ENCODE measurements at regions not wholly inside any gene's neighbourhood (a gene's known extent, or its start where the extent isn't known, plus 50 kb on each side); places are given as distances from the start of the nearest gene placed in this dataset.

DNA sequence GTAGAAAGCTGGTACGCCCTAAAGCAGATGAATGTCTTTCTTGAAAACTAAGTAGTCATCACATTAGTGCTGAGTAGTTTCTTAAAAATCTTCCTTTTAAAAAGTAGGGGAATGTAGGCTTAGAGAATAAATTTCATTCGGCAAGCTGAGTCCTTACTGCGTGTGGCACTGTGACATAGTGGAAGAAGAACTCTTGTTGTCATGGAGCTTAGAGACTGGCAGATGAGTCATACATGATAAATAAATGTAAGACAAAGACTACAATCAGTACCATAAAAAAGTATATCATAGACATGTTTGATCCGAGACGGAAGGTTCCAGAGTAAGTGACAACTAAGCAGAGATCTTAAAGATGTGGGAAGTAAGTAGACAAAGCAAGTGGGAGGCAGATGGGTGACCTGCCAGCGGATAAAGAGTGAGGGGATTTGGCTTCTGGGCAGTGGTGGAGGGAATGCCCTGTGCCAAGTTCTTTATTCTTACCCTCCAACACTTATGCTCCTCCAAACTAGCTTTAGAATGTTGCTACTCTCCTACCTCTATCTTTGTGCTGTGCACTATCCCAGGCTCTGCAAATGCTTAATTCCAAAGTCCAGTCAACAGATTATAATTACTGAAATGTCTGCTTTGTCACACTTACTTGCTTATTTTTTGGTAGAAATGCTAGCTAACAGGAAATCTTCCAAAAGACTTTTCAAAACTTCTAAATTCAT is 608.5 kb upstream of the USP24 start:
- H3K4me3 ChIP-seq (ENCODE audit: low read length) = no peak overlapping the region
- H3K36me3 Mint-ChIP-seq (ENCODE audit: low read depth) = no peaks in the 10 kb centered on the region
- no peaks in the 10 kb centered on the region for H3K9me3 Mint-ChIP-seq
- peaks cover 10% of the 10 kb centered on the region for H3K27me3 ChIP-seq (ENCODE audit: control insufficient read depth, insufficient read depth, low read length, poor library complexity, severe bottlenecking)
- no peak overlapping the region for H3K27ac ChIP-seq (ENCODE audit: low read depth, low read length)
- TF ChIP-seq, protein P1, sequence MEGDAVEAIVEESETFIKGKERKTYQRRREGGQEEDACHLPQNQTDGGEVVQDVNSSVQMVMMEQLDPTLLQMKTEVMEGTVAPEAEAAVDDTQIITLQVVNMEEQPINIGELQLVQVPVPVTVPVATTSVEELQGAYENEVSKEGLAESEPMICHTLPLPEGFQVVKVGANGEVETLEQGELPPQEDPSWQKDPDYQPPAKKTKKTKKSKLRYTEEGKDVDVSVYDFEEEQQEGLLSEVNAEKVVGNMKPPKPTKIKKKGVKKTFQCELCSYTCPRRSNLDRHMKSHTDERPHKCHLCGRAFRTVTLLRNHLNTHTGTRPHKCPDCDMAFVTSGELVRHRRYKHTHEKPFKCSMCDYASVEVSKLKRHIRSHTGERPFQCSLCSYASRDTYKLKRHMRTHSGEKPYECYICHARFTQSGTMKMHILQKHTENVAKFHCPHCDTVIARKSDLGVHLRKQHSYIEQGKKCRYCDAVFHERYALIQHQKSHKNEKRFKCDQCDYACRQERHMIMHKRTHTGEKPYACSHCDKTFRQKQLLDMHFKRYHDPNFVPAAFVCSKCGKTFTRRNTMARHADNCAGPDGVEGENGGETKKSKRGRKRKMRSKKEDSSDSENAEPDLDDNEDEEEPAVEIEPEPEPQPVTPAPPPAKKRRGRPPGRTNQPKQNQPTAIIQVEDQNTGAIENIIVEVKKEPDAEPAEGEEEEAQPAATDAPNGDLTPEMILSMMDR (conservative IDR thresholded peaks at IDR 0.05) = no peak
- H3K36me3 ChIP-seq (ENCODE audit: control insufficient read depth, insufficient read depth, low read length) = no peaks in the 10 kb centered on the region
- H3K4me1 Mint-ChIP-seq = peaks cover 14% of the 10 kb centered on the region
- H3K4me1 ChIP-seq (ENCODE audit: control insufficient read depth, insufficient read depth, low read length) = peaks cover 5% of the 10 kb centered on the region
- H3K27me3 Mint-ChIP-seq (ENCODE audit: insufficient read depth) = peaks cover 17% of the 10 kb centered on the region
- no peak overlapping the region for H3K9ac ChIP-seq (ENCODE audit: extremely low read depth, low read length, poor library complexity, severe bottlenecking)
- no peak for DNase-seq
- no peak overlapping the region for H3K4me3 Mint-ChIP-seq
- no peaks in the 10 kb centered on the region for H3K9me3 ChIP-seq (ENCODE audit: control insufficient read depth, low read length)
- WGBS, 2 experiments (ENCODE audit: insufficient coverage in 1 of 2, insufficient read length in 1 of 2) = 71 to 86% methylated on average over 3 to 6 of the region's 6 CpGs
- H3K27ac Mint-ChIP-seq = no peak overlapping the region

- Mint-ChIP-seq H3K27me3 (ENCODE audit: insufficient read depth) (peaks cover 17% of the 10 kb centered on the region), H3K4me3 (no peak overlapping the region), H3K4me1 (peaks cover 9% of the 10 kb centered on the region), H3K27ac (no peak overlapping the region), H3K9me3 (no peaks in the 10 kb centered on the region), H3K36me3 (ENCODE audit: low read depth) (no peaks in the 10 kb centered on the region)
- H3K4me3 ChIP-seq (ENCODE audit: low read length) = no peak overlapping the region
- TF ChIP-seq, protein P1 (conservative IDR thresholded peaks at IDR 0.05) = no peak
- H3K27me3 ChIP-seq (ENCODE audit: control insufficient read depth, insufficient read depth, low read length, poor library complexity, severe bottlenecking) = peaks cover 10% of the 10 kb centered on the region
- no peak overlapping the region for H3K9ac ChIP-seq (ENCODE audit: extremely low read depth, low read length, poor library complexity, severe bottlenecking)
- H3K4me1 ChIP-seq (ENCODE audit: control insufficient read depth, insufficient read depth, low read length) = peaks cover 5% of the 10 kb centered on the region
- DNase-seq = no peak
- H3K27ac ChIP-seq (ENCODE audit: low read depth, low read length) = no peak overlapping the region
- H3K9me3 ChIP-seq (ENCODE audit: control insufficient read depth, low read length) = no peaks in the 10 kb centered on the region
- 95% methylated on average over 2 of the region's 2 CpGs; no CpG with 5 or more reads in 1 of the 2 experiments for WGBS, 2 experiments (ENCODE audit: insufficient coverage in 1 of 2, insufficient read length in 1 of 2)
- no peaks in the 10 kb centered on the region for H3K36me3 ChIP-seq (ENCODE audit: control insufficient read depth, insufficient read depth, low read length)
Measured at GRCh38 chr1:55822891-55823290, 607.7 kb upstream of the USP24 start.

GRCh38 chr1:55821234-55821633 is 606.1 kb upstream of the USP24 start:
- Histone ChIP-seq H3K9me3 (ENCODE audit: control insufficient read depth, low read length) (no peaks in the 10 kb centered on the region), H3K36me3 (ENCODE audit: control insufficient read depth, insufficient read depth, low read length) (no peaks in the 10 kb centered on the region), H3K27me3 (ENCODE audit: control insufficient read depth, insufficient read depth, low read length, poor library complexity, severe bottlenecking) (no peaks in the 10 kb centered on the region), H3K27ac (ENCODE audit: low read depth, low read length) (no peak overlapping the region), H3K4me1 (ENCODE audit: control insufficient read depth, insufficient read depth, low read length) (peaks cover 5% of the 10 kb centered on the region), H3K4me3 (ENCODE audit: low read length) (no peak overlapping the region), H3K9ac (ENCODE audit: extremely low read depth, low read length, poor library complexity, severe bottlenecking) (no peak overlapping the region)
- H3K36me3 Mint-ChIP-seq (ENCODE audit: low read depth) = no peaks in the 10 kb centered on the region
- no peak for DNase-seq
- peaks cover 7% of the 10 kb centered on the region for H3K4me1 Mint-ChIP-seq
- no peak overlapping the region for H3K4me3 Mint-ChIP-seq
- WGBS, 2 experiments (ENCODE audit: insufficient coverage in 1 of 2, insufficient read length in 1 of 2) = 86 to 90% methylated on average over 1 to 2 of the region's 2 CpGs
- no peak overlapping the region for H3K27ac Mint-ChIP-seq
- no peaks in the 10 kb centered on the region for H3K9me3 Mint-ChIP-seq
- peaks cover 6% of the 10 kb centered on the region for H3K27me3 Mint-ChIP-seq (ENCODE audit: insufficient read depth)
- TF ChIP-seq, protein P1 (conservative IDR thresholded peaks at IDR 0.05) = no peak

All from endodermal cell (in vitro differentiated cells).